HG03378 (cell line): ENCODE measurements at regions not wholly inside any gene's neighbourhood (a gene's known extent, or its start where the extent isn't known, plus 50 kb on each side); places are given as distances from the start of the nearest gene placed in this dataset.
A peak's percentile ranks its signal among the peaks of the same experiment; 100 is the strongest.

Source experiments
- ATAC-seq: cut with Tn5 transposase; IDR thresholded peaks from one replicate; pipeline ENCODE4 v1.9.1; 2021; ENCODE audit warnings: mild to moderate bottlenecking, moderate library complexity; ENCODE audit not compliant: unreplicated experiment

- ATAC-seq = no peak
These were observed 670.2 kb upstream of the CITED2 start for GRCh38 chr6:140044626-140045025.

GRCh38 chr6:140043762-140044378, 669.4 kb upstream of the CITED2 start:
- no peak for ATAC-seq

- ATAC-seq = no peak
These were observed 668.9 kb upstream of the CITED2 start for GRCh38 chr6:140043357-140043756.

GRCh38 chr6:140041571-140042332, 667.3 kb upstream of the CITED2 start:
- ATAC-seq = no peak

GRCh38 chr6:140041056-140041455, 666.6 kb upstream of the CITED2 start:
- no peak for ATAC-seq

- peak; percentile 48 for ATAC-seq
These were observed 665.9 kb upstream of the CITED2 start for GRCh38 chr6:140040396-140040795.

GRCh38 chr6:140039364-140039763, 664.9 kb upstream of the CITED2 start:
- ATAC-seq = no peak

GRCh38 chr6:140036196-140036595, 661.7 kb upstream of the CITED2 start:
- ATAC-seq = no peak

- ATAC-seq = no peak
These were observed 657.7 kb upstream of the CITED2 start for GRCh38 chr6:140032189-140032588.

GRCh38 chr6:140029551-140029950, 655.1 kb upstream of the CITED2 start:
- ATAC-seq = no peak

- ATAC-seq = no peak
These were observed 652.8 kb upstream of the CITED2 start for GRCh38 chr6:140027219-140027618.

GRCh38 chr6:140026546-140026945, 652.1 kb upstream of the CITED2 start:
- no peak for ATAC-seq

- ATAC-seq = no peak
These were observed 650.7 kb upstream of the CITED2 start for GRCh38 chr6:140025171-140025570.

GRCh38 chr6:140020207-140020791, 645.9 kb upstream of the CITED2 start:
- ATAC-seq = no peak

- no peak for ATAC-seq
These were observed 644.1 kb upstream of the CITED2 start for GRCh38 chr6:140018588-140018987.

- no peak for ATAC-seq
These were observed 643.0 kb upstream of the CITED2 start for GRCh38 chr6:140017470-140017869.

GRCh38 chr6:140012150-140012549, 637.7 kb upstream of the CITED2 start:
- no peak for ATAC-seq

- ATAC-seq = no peak
These were observed 637.1 kb upstream of the CITED2 start for GRCh38 chr6:140011537-140011936.

GRCh38 chr6:140009286-140009685, 634.8 kb upstream of the CITED2 start:
- ATAC-seq = no peak

- no peak for ATAC-seq
These were observed 633.1 kb upstream of the CITED2 start for GRCh38 chr6:140007525-140007924.

- no peak for ATAC-seq
These were observed 628.8 kb upstream of the CITED2 start for GRCh38 chr6:140003217-140003616.

GRCh38 chr6:140002396-140003022, 628.1 kb upstream of the CITED2 start:
- ATAC-seq = no peak
